CD14-positive monocyte (primary cell): ENCODE measurements at regions not wholly inside any gene's neighbourhood (a gene's known extent, or its start where the extent isn't known, plus 50 kb on each side); places are given as distances from the start of the nearest gene placed in this dataset.

Experiments used
- DNase-seq, 3 donors: peaks; one replicate each; pipeline ENCODE4 v3.0.0-alpha.2; 2011 to 2022
- H2AFZ ChIP-seq: 2 replicates; pipeline ENCODE4 v1.6.0; 2012; ENCODE audit warnings: mild to moderate bottlenecking, low read depth, low read length, inconsistent platforms; ENCODE audit not compliant: insufficient read depth, poor library complexity, severe bottlenecking
- H3K27ac ChIP-seq, 2 donors: 1 replicate in 1 of 2; 2 replicates in 1 of 2; pipeline ENCODE4 v1.5.1; 2012 to 2013; ENCODE audit warnings: low read length in 2 of 2, control low read depth in 1 of 2, inconsistent platforms in 1 of 2, low read depth in 1 of 2, mild to moderate bottlenecking in 1 of 2
- H3K27me3 ChIP-seq, 2 donors: one replicate each; pipeline versions ENCODE4 v1.6.0 to v1.6.1; 2011 to 2013; ENCODE audit warnings: low read length in 2 of 2; ENCODE audit not compliant: control insufficient read depth in 2 of 2, insufficient read depth in 2 of 2
- H3K36me3 ChIP-seq, 2 donors: replicated peaks in 1 of 2; 1 replicate in 1 of 2; 2 replicates in 1 of 2; pipeline versions ENCODE4 v1.5.1 to v1.6.1; 2012 to 2013; ENCODE audit warnings: low read length in 2 of 2, control low read depth in 1 of 2, inconsistent platforms in 1 of 2, mild to moderate bottlenecking in 1 of 2; ENCODE audit not compliant: insufficient read depth in 2 of 2, control insufficient read depth in 1 of 2
- H3K4me1 ChIP-seq, 2 donors: 1 replicate in 1 of 2; 2 replicates in 1 of 2; pipeline versions ENCODE4 v1.5.1 to v1.6.1; 2012 to 2013; ENCODE audit warnings: low read length in 2 of 2, control low read depth in 1 of 2, inconsistent platforms in 1 of 2, mild to moderate bottlenecking in 1 of 2, moderate library complexity in 1 of 2; ENCODE audit not compliant: insufficient read depth in 2 of 2, control insufficient read depth in 1 of 2
- H3K4me2 ChIP-seq: replicated peaks from 2 replicates; pipeline ENCODE3; 2012; ENCODE audit warnings: low read length, moderate library complexity, mild to moderate bottlenecking; ENCODE audit not compliant: poor library complexity, severe bottlenecking; ENCODE audit errors: extremely low read depth
- H3K4me3 ChIP-seq, 3 experiments: fragments of 200-600 bp in 1 of 3; sonication (generic) in 1 of 3; replicated peaks in 1 of 3; 1 replicate in 2 of 3; 2 replicates in 1 of 3; pipeline ENCODE4 v1.5.1; 2011 to 2013; ENCODE audit warnings: low read length in 3 of 3, mild to moderate bottlenecking in 3 of 3, control low read depth in 2 of 3, low read depth in 2 of 3, inconsistent platforms in 1 of 3, moderate library complexity in 1 of 3
- H3K79me2 ChIP-seq: 2 replicates; pipeline ENCODE4 v1.6.0; 2012; ENCODE audit warnings: mild to moderate bottlenecking, control low read depth, inconsistent platforms, low read length, moderate library complexity; ENCODE audit not compliant: insufficient read depth
- H3K9ac ChIP-seq: 2 replicates; pipeline ENCODE4 v1.6.0; 2017; ENCODE audit warnings: low read length, mild to moderate bottlenecking; ENCODE audit not compliant: insufficient read depth, poor library complexity, severe bottlenecking
- H3K9me3 ChIP-seq, 2 donors: replicated peaks in 1 of 2; 1 replicate in 1 of 2; 2 replicates in 1 of 2; pipeline versions ENCODE4 v1.5.1 to v1.6.1; 2012 to 2013; ENCODE audit warnings: low read length in 2 of 2, control low read depth in 1 of 2; ENCODE audit not compliant: control insufficient read depth in 1 of 2, insufficient read depth in 1 of 2
- H4K20me1 ChIP-seq: 2 replicates; pipeline ENCODE4 v1.6.0; 2012; ENCODE audit warnings: mild to moderate bottlenecking, low read length, control low read depth, moderate library complexity; ENCODE audit not compliant: insufficient read depth
- H3K27ac Mint-ChIP-seq, 7 donors: one replicate each; pipeline ENCODE4 v1.8.0; 2020; ENCODE audit warnings: mild to moderate bottlenecking in 7 of 7, mixed read lengths in 7 of 7, moderate library complexity in 6 of 7, inconsistent platforms in 2 of 7
- H3K27me3 Mint-ChIP-seq, 3 donors: one replicate each; pipeline ENCODE4 v1.8.0; 2021 to 2022; ENCODE audit warnings: low read depth in 3 of 3, mild to moderate bottlenecking in 3 of 3, mixed read lengths in 3 of 3, moderate library complexity in 3 of 3, inconsistent platforms in 1 of 3
- H3K36me3 Mint-ChIP-seq, 2 donors: one replicate each; pipeline ENCODE4 v1.8.0; 2020; ENCODE audit warnings: mixed read lengths in 2 of 2, inconsistent platforms in 1 of 2, mild to moderate bottlenecking in 1 of 2
- H3K4me1 Mint-ChIP-seq: one replicate; pipeline ENCODE4 v1.8.0; 2020; ENCODE audit warnings: mild to moderate bottlenecking, mixed read lengths
- H3K4me3 Mint-ChIP-seq, 2 donors: one replicate each; pipeline ENCODE4 v1.8.0; 2020; ENCODE audit warnings: mild to moderate bottlenecking in 2 of 2, mixed read lengths in 2 of 2, moderate library complexity in 1 of 2
- H3K9me3 Mint-ChIP-seq, 7 donors: one replicate each; pipeline ENCODE4 v1.8.0; 2020 to 2022; ENCODE audit warnings: mixed read lengths in 7 of 7, mild to moderate bottlenecking in 6 of 7, moderate library complexity in 6 of 7, inconsistent platforms in 2 of 7
- CTCF ChIP-seq: fragments of 200-600 bp; IDR thresholded peaks from one replicate; pipeline ENCODE4 v1.8.0; 2022; ENCODE audit warnings: antibody characterized with exemption, mild to moderate bottlenecking
- WGBS: methylation state at CpG from one replicate; pipeline ENCODE4 v1.1.5; 2013; ENCODE audit warnings: missing lambda C conversion rate; ENCODE audit not compliant: insufficient coverage; 5-methylcytosine and 5-hydroxymethylcytosine counted together
- intact Hi-C, 2 donors: fragments of 100-400 bp; cut with micrococcal nuclease; formaldehyde crosslinking; loops; one replicate each; pipeline versions ENCODE4 v1.15.0 to v1.15.1; 2023

DNA sequence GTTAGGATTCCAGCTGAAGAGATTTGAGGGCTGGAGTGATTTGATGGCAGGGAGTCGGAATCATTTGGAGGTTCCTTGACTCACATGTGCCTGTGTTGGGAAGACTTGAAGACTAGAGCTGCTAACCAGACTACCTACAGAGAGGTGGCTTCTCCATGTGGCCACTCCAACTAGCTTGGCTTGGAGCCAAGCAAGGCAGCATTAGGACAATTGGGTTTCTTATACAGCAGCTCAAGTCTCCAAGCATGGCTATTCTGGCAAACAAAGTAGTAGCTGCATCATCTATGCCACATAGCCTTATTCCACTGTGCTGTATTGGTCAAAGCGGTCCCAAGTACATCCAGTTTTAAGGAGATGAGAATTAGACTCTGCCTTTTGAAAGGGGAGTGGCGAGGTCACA is 171.7 kb upstream of the SLC4A4 start:
- Histone ChIP-seq H3K4me3 (no peak overlapping the region), H3K9me3 (no peaks in the 10 kb centered on the region), H3K27ac (no peak overlapping the region), H3K4me2 (no peak overlapping the region), H3K79me2 (no peaks in the 10 kb centered on the region), H4K20me1 (no peaks in the 10 kb centered on the region), H3K36me3 (no peaks in the 10 kb centered on the region), H2AFZ (no peak overlapping the region), H3K4me1 (no peaks in the 10 kb centered on the region), H3K9ac (no peak overlapping the region), H3K27me3 (no peaks in the 10 kb centered on the region)
- 86% methylated on average over 1 of the region's 3 CpGs for WGBS
- no peaks in the 10 kb centered on the region for H3K36me3 Mint-ChIP-seq
- intact Hi-C loops = no loop called here
- H3K4me1 Mint-ChIP-seq = no peaks in the 10 kb centered on the region
- H3K4me3 Mint-ChIP-seq = no peak overlapping the region
- H3K9me3 Mint-ChIP-seq = peaks cover 0 to 3% (median 0%) of the 10 kb centered on the region in 7 donors
- H3K27me3 Mint-ChIP-seq = peaks cover 0 to 4% (median 3%) of the 10 kb centered on the region in 3 donors
- H3K27ac Mint-ChIP-seq = no peak overlapping the region
- TF ChIP-seq CTCF = no peak
- DNase-seq = no peak

DNA sequence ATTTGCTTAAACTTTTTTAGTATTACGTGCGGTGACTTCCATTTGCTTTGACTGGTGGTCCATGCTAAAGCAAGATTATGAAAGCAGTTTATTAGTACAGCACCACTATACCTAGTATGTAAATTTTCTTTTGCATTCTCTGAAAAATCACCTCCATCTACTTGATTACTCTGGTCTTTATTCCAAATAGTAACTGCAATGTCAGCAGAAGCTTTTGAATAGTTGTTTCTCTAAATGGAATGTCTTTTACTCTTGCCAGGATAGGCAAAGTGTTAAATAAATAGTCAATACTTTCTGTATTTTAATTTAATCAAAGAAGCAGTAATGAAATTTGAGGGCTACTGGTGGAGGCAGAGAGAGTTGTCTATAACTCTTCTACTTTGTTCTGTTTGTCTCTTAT is 167.2 kb upstream of the SLC4A4 start:
- Mint-ChIP-seq H3K27me3 (peaks cover 0 to 4% (median 1%) of the 10 kb centered on the region in 3 donors), H3K9me3 (peaks cover 2 to 19% (median 14%) of the 10 kb centered on the region in 7 donors)

More for the DNA sequence above, 167.2 kb upstream of the SLC4A4 start:
- Mint-ChIP-seq H3K36me3 (no peaks in the 10 kb centered on the region), H3K27ac (no peak overlapping the region), H3K4me1 (no peaks in the 10 kb centered on the region), H3K4me3 (no peak overlapping the region)
- H3K4me2 ChIP-seq = no peak overlapping the region
- H3K4me1 ChIP-seq = no peaks in the 10 kb centered on the region
- peaks cover 0 to 3% of the 10 kb centered on the region in 2 donors for H3K9me3 ChIP-seq
- H3K4me3 ChIP-seq = no peak overlapping the region
- no peak for TF ChIP-seq CTCF
- no CpG with 5 or more reads among the region's 2 CpGs for WGBS
- H3K27ac ChIP-seq = no peak overlapping the region
- H4K20me1 ChIP-seq = no peaks in the 10 kb centered on the region
- H3K9ac ChIP-seq = no peak overlapping the region
- no peaks in the 10 kb centered on the region for H3K36me3 ChIP-seq
- no peaks in the 10 kb centered on the region for H3K27me3 ChIP-seq
- intact Hi-C loops = no loop called here
- no peak overlapping the region for H2AFZ ChIP-seq
- DNase-seq = no peak
- no peaks in the 10 kb centered on the region for H3K79me2 ChIP-seq
